Sigmoid colon (tissue), 6 donors: ENCODE measurements at regions not wholly inside any gene's neighbourhood (a gene's known extent, or its start where the extent isn't known, plus 50 kb on each side); places are given as distances from the start of the nearest gene placed in this dataset.

ENCODE experiments used
- DNase-seq: peaks from one replicate; pipeline ENCODE4 v3.0.0-alpha.2; 2019
- H3K27ac ChIP-seq, 4 donors: fragments of 200-600 bp; sonication (generic); one replicate each; pipeline ENCODE4 v1.5.1; 2016 to 2019; ENCODE audit warnings: mild to moderate bottlenecking in 1 of 4
- H3K27me3 ChIP-seq, 3 donors: fragments of 200-600 bp; sonication (generic); one replicate each; pipeline ENCODE4 v1.5.1; 2019; ENCODE audit warnings: mild to moderate bottlenecking in 1 of 3
- H3K36me3 ChIP-seq, 4 donors: fragments of 200-600 bp; sonication (generic); one replicate each; pipeline ENCODE4 v1.5.1; 2016 to 2019
- H3K4me1 ChIP-seq, 4 donors: fragments of 200-600 bp; sonication (generic); one replicate each; pipeline ENCODE4 v1.5.1; 2017 to 2019
- H3K4me3 ChIP-seq, 4 donors: fragments of 200-600 bp; sonication (generic); one replicate each; pipeline ENCODE4 v1.5.1; 2017 to 2019; ENCODE audit warnings: mild to moderate bottlenecking in 2 of 4, moderate library complexity in 1 of 4
- H3K9me3 ChIP-seq, 4 donors: fragments of 200-600 bp in 3 of 4; sonication (generic) in 3 of 4; one replicate each; pipeline versions ENCODE4 v1.5.1 to v1.6.1; 2013 to 2019
- EP300 ChIP-seq, 4 donors: sonication (generic); formaldehyde crosslinking; IDR thresholded peaks; one replicate each; pipeline ENCODE4 v1.6.1; 2017; ENCODE audit warnings: antibody characterized with exemption in 4 of 4
- POLR2A ChIP-seq, 2 donors: fragments of 450-650 bp; IDR thresholded peaks; one replicate each; pipeline ENCODE4 v1.6.1; 2016; ENCODE audit warnings: antibody characterized with exemption in 2 of 2, mild to moderate bottlenecking in 2 of 2, moderate library complexity in 2 of 2
- POLR2AphosphoS5 ChIP-seq, 4 donors: sonication (generic); formaldehyde crosslinking; IDR thresholded peaks; one replicate each; pipeline ENCODE4 v1.6.1; 2017; ENCODE audit warnings: antibody characterized with exemption in 4 of 4
- WGBS, 2 donors: extraction: QIAGEN DNeasy Blood & Tissue Kit; methylation state at CpG; one replicate each; pipeline ENCODE4 v1.1.7; 2013; 5-methylcytosine and 5-hydroxymethylcytosine counted together
- intact Hi-C: fragments of 100-400 bp; cut with DNase I; formaldehyde crosslinking; loops from one replicate; pipeline ENCODE4 v1.15.1; 2023
- TF ChIP-seq, protein P1 (sequence below), 4 experiments: fragments of 450-650 bp in 3 of 4; fragments of 200-600 bp in 1 of 4; IDR thresholded peaks; one replicate each; pipeline ENCODE4 v1.5.1; 2016 to 2019; ENCODE audit warnings: antibody characterized with exemption in 4 of 4, mild to moderate bottlenecking in 3 of 4, moderate library complexity in 2 of 4
- donor health status: healthy with polysubstance abuse.
- donor health status: healthy.

DNA sequence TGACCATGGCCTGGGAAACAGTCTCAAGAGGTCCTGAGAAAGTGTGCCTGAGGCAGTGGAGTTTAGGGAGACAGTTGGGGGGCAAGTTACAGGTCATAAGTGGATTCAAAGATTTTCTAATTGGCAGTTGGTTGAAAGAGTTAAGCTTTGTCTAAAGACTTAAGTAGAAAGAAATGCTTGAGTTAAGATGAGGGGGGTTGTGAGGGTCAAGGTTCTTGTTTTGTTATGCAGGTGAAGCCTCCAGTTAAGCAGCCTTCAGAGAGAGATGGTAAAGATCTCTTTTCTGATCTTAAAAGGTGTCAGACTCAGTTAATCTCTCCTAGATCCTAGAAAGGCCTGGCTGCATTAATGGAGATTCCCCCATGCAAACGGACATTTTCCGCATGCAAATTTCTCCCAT is 356.3 kb upstream of the C2CD4B start:
- TF ChIP-seq, protein P1, sequence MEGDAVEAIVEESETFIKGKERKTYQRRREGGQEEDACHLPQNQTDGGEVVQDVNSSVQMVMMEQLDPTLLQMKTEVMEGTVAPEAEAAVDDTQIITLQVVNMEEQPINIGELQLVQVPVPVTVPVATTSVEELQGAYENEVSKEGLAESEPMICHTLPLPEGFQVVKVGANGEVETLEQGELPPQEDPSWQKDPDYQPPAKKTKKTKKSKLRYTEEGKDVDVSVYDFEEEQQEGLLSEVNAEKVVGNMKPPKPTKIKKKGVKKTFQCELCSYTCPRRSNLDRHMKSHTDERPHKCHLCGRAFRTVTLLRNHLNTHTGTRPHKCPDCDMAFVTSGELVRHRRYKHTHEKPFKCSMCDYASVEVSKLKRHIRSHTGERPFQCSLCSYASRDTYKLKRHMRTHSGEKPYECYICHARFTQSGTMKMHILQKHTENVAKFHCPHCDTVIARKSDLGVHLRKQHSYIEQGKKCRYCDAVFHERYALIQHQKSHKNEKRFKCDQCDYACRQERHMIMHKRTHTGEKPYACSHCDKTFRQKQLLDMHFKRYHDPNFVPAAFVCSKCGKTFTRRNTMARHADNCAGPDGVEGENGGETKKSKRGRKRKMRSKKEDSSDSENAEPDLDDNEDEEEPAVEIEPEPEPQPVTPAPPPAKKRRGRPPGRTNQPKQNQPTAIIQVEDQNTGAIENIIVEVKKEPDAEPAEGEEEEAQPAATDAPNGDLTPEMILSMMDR (IDR thresholded peaks at IDR 0.05): no peak
- TF ChIP-seq POLR2AphosphoS5 (IDR thresholded peaks at IDR 0.05) (no peak), EP300 (IDR thresholded peaks at IDR 0.05) (no peak)
- H3K4me3 ChIP-seq: no peak overlapping the region
- no peaks in the 10 kb centered on the region for H3K9me3 ChIP-seq
- intact Hi-C loops: no loop called here
- H3K4me1 ChIP-seq: peaks cover 0 to 2% (median 0%) of the 10 kb centered on the region in 4 donors
- DNase-seq: no peak
- H3K27me3 ChIP-seq: no peaks in the 10 kb centered on the region
- H3K27ac ChIP-seq: no peak overlapping the region
- WGBS, 2 donors: 97 to 98% methylated on average over 2 of the region's 2 CpGs
- H3K36me3 ChIP-seq: no peaks in the 10 kb centered on the region

DNA sequence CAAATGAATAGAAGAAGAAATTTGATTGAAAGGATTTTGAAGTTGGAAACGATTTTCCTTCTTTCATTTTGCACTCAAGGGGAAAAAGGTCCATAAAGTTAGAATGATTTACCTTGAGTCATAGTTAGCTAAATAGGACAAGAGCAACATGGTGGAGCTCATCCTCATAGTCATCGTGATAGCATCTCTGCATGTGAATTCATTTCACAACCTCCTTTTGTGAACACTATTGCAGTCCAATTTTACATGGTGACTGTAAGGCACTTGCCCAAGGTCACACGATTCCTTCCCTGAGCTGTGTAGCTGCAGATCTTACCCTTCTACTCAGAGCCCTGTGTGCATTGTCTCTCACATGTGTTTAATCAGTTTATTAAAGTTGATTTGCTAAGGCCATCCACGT is 359.8 kb upstream of the C2CD4B start:
- Histone ChIP-seq H3K36me3 (no peaks in the 10 kb centered on the region), H3K9me3 (no peaks in the 10 kb centered on the region), H3K4me1 (no peaks in the 10 kb centered on the region), H3K4me3 (no peak overlapping the region), H3K27ac (no peak overlapping the region), H3K27me3 (no peaks in the 10 kb centered on the region)
- DNase-seq: no peak
- TF ChIP-seq, protein P1 (IDR thresholded peaks at IDR 0.05): no peak
- TF ChIP-seq EP300 (IDR thresholded peaks at IDR 0.05): no peak
- TF ChIP-seq POLR2A (IDR thresholded peaks at IDR 0.05): no peak
- no peak for TF ChIP-seq POLR2AphosphoS5 (IDR thresholded peaks at IDR 0.05)
- 82 to 85% methylated on average over 4 of the region's 4 CpGs for WGBS, 2 donors
- intact Hi-C loops: no loop called here

DNA sequence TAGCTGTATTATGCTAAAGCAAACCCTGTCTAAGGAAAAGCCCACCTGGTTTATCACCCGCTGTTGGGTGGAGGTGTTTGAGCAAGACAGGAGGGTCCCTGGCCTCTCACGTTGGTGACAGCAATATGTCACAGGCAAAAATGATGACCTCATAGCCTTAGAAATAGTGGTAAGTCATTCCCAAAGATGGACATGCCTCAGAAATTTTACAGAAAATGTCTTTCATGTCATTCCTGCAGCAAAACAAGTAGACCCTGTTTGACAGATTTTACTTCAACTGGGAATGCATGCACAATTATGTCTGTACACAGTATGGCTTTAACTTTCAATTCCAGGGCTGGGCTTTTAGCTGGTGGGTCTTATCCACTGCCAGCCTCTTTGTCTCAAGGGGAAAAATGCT is 362.3 kb upstream of the C2CD4B start:
- WGBS, 2 donors: 83 to 85% methylated on average over 2 of the region's 2 CpGs
- intact Hi-C loops: no loop called here
- no peak for TF ChIP-seq POLR2A (IDR thresholded peaks at IDR 0.05)
- TF ChIP-seq EP300 (IDR thresholded peaks at IDR 0.05): no peak
- no peak for TF ChIP-seq POLR2AphosphoS5 (IDR thresholded peaks at IDR 0.05)
- TF ChIP-seq, protein P1 (IDR thresholded peaks at IDR 0.05): no peak
- H3K4me3 ChIP-seq: no peak overlapping the region
- H3K9me3 ChIP-seq: no peaks in the 10 kb centered on the region
- no peak for DNase-seq
- no peak overlapping the region for H3K27ac ChIP-seq
- no peaks in the 10 kb centered on the region for H3K27me3 ChIP-seq
- H3K4me1 ChIP-seq: no peaks in the 10 kb centered on the region
- no peaks in the 10 kb centered on the region for H3K36me3 ChIP-seq

DNA sequence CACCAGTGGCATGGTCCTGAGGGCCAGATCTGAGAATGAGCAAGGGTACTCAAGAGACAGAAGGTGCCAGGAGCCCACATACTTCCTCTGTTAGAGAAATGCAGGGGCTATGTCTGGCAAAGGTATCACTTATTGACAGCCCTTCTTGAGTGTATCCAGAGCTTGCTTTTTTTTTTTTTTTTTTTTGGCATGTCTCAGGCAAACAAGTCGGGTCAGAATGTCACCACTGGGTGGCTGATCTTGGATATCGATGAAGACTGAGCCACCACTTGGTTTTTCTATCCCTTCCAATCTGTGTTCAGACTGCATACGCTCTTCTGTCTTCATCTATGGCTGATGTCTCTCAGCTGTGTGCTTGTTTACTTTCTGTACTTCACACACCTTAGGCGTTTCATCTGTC is 363.4 kb upstream of the C2CD4B start:
- Histone ChIP-seq H3K27ac (no peak overlapping the region), H3K27me3 (no peaks in the 10 kb centered on the region), H3K36me3 (no peaks in the 10 kb centered on the region), H3K9me3 (no peaks in the 10 kb centered on the region), H3K4me3 (no peak overlapping the region), H3K4me1 (no peaks in the 10 kb centered on the region)
- 84% methylated on average over 4 of the region's 4 CpGs for WGBS, 2 donors
- no peak for DNase-seq
- TF ChIP-seq, protein P1 (IDR thresholded peaks at IDR 0.05): no peak
- TF ChIP-seq POLR2AphosphoS5 (IDR thresholded peaks at IDR 0.05) (no peak), EP300 (IDR thresholded peaks at IDR 0.05) (no peak), POLR2A (IDR thresholded peaks at IDR 0.05) (no peak)
- intact Hi-C loops: no loop called here

DNA sequence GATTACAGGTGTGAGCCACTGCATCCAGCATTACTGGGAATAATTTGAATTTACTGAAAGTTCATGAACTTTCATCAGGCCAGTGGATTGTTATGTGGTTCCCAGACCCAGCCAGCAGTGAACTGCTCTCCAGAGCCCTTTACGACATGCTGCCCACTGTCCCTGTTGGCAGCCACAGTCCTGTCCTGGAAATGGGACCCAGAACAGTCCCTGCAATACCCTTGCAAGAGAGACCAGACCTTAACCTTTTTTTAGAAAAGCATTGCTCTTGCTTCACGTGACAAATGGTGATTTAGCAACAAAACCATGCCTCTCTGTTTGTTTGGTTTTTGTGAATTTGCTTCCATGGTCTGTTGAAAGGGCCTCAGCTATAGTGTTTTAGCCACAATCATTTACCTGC is 367.3 kb upstream of the C2CD4B start:
- no peaks in the 10 kb centered on the region for H3K27me3 ChIP-seq
- no peaks in the 10 kb centered on the region for H3K4me1 ChIP-seq
- no peak overlapping the region for H3K4me3 ChIP-seq
- intact Hi-C loops: no loop called here
- 91 to 92% methylated on average over 2 of the region's 2 CpGs for WGBS, 2 donors
- H3K9me3 ChIP-seq: no peaks in the 10 kb centered on the region
- no peak overlapping the region for H3K27ac ChIP-seq
- no peaks in the 10 kb centered on the region for H3K36me3 ChIP-seq
- TF ChIP-seq POLR2AphosphoS5 (IDR thresholded peaks at IDR 0.05) (no peak), POLR2A (IDR thresholded peaks at IDR 0.05) (no peak), EP300 (IDR thresholded peaks at IDR 0.05) (no peak)
- TF ChIP-seq, protein P1 (IDR thresholded peaks at IDR 0.05): no peak
- no peak for DNase-seq
